MCF 10A (cell line): ENCODE measurements at regions not wholly inside any gene's neighbourhood (a gene's known extent, or its start where the extent isn't known, plus 50 kb on each side); places are given as distances from the start of the nearest gene placed in this dataset.

ENCODE experiments used
- BruUV-seq: library from RNA; stranded (reverse); fragments of 400-500 nt; replicated peaks from 2 replicates; lab custom pipeline; 2021; lab: Mats Ljungman, UMichigan
- CTCF ChIA-PET: fragments of 300-600 bp; sonication (Branson Sonifier 250); formaldehyde crosslinking; extraction: SDS; loops from one replicate; lab custom pipeline; 2021; ENCODE audit warnings: antibody characterized with exemption, inconsistent platforms; lab: Yijun Ruan, JAX
- POLR2A ChIA-PET: fragments of 300-600, 350-650 bp; sonication (Branson Sonifier 250); formaldehyde crosslinking; extraction: SDS; loops from one replicate; lab custom pipeline; 2020; ENCODE audit warnings: antibody characterized with exemption, inconsistent platforms; lab: Yijun Ruan, JAX
- DNase-seq: peaks from one replicate; pipeline ENCODE4 v3.0.0-alpha.2; 2018; ENCODE audit not compliant: unreplicated experiment
- H3K27ac Mint-ChIP-seq: one replicate; pipeline ENCODE4 v1.8.0; 2022; ENCODE audit warnings: mild to moderate bottlenecking, low read depth, mixed read lengths; ENCODE audit not compliant: unreplicated experiment
- H3K27me3 Mint-ChIP-seq: one replicate; pipeline ENCODE4 v1.8.0; 2022; ENCODE audit warnings: mixed read lengths; ENCODE audit not compliant: insufficient read depth, unreplicated experiment
- H3K36me3 Mint-ChIP-seq: one replicate; pipeline ENCODE4 v1.8.0; 2022; ENCODE audit warnings: mild to moderate bottlenecking, moderate library complexity, mixed read lengths; ENCODE audit not compliant: insufficient read depth, unreplicated experiment
- H3K4me1 Mint-ChIP-seq: one replicate; pipeline ENCODE4 v1.8.0; 2022; ENCODE audit warnings: mixed read lengths; ENCODE audit not compliant: insufficient read depth, unreplicated experiment
- H3K4me3 Mint-ChIP-seq: one replicate; pipeline ENCODE4 v1.8.0; 2022; ENCODE audit warnings: mild to moderate bottlenecking, moderate library complexity, mixed read lengths; ENCODE audit not compliant: unreplicated experiment
- H3K9me3 Mint-ChIP-seq: one replicate; pipeline ENCODE4 v1.8.0; 2022; ENCODE audit warnings: mixed read lengths; ENCODE audit not compliant: unreplicated experiment
- CTCF ChIP-seq: fragments of 200-600 bp; IDR thresholded peaks from one replicate; pipeline ENCODE4 v1.8.0; 2022; ENCODE audit warnings: antibody characterized with exemption, mild to moderate bottlenecking; ENCODE audit not compliant: unreplicated experiment
- intact Hi-C: fragments of 100-400 bp; cut with micrococcal nuclease; formaldehyde crosslinking; loops from 2 replicates; pipeline ENCODE4 v1.14.1; 2022

- DNase-seq = peak; percentile 17
- TF ChIP-seq CTCF = no peak
- intact Hi-C loops = no loop called here
- CTCF ChIA-PET = no interaction called here
- peaks cover 22% of the 10 kb centered on the region for H3K4me1 Mint-ChIP-seq
- no peak overlapping the region for H3K4me3 Mint-ChIP-seq
- no peak overlapping the region for H3K27ac Mint-ChIP-seq
- no peaks in the 10 kb centered on the region for H3K36me3 Mint-ChIP-seq
- no TSS peak for BruUV-seq
- POLR2A ChIA-PET = no interaction called here
- no peaks in the 10 kb centered on the region for H3K9me3 Mint-ChIP-seq
- H3K27me3 Mint-ChIP-seq = no peaks in the 10 kb centered on the region
Measured at GRCh38 chr4:156295676-156296195, 342.1 kb upstream of the CTSO start.

GRCh38 chr4:156294577-156294976, 340.9 kb upstream of the CTSO start:
- ChIA-PET POLR2A (interaction anchor here (0.6 to 1.1 kb wide), 2 partner anchors 14 to 22 kb away, joined by 3 to 5 read pairs; no protein-coding TSS in a partner anchor), CTCF (interaction anchor here (0.6 to 0.9 kb wide), 5 partner anchors 52 to 500 kb away, joined by 3 to 6 read pairs (median 4); no protein-coding TSS in a partner anchor)
- intact Hi-C loops = no loop called here
- no peaks in the 10 kb centered on the region for H3K36me3 Mint-ChIP-seq
- no peaks in the 10 kb centered on the region for H3K27me3 Mint-ChIP-seq
- H3K9me3 Mint-ChIP-seq = no peaks in the 10 kb centered on the region
- DNase-seq = peak; percentile 54
- H3K4me3 Mint-ChIP-seq = no peak overlapping the region
- H3K4me1 Mint-ChIP-seq = peaks cover 22% of the 10 kb centered on the region
- no TSS peak for BruUV-seq
- no peak for TF ChIP-seq CTCF
- peak overlapping the region; percentile 25 for H3K27ac Mint-ChIP-seq

GRCh38 chr4:156293657-156294297, 340.1 kb upstream of the CTSO start:
- peak; percentile 63 for DNase-seq
- H3K9me3 Mint-ChIP-seq = no peaks in the 10 kb centered on the region
- no peaks in the 10 kb centered on the region for H3K27me3 Mint-ChIP-seq
- no peak overlapping the region for H3K27ac Mint-ChIP-seq
- no peak overlapping the region for H3K4me3 Mint-ChIP-seq
- ChIA-PET CTCF (interaction anchor here (0.6 to 0.9 kb wide), 3 partner anchors 72 to 1958 kb away, joined by 3 to 4 read pairs (median 3); no protein-coding TSS in a partner anchor), POLR2A (interaction anchor here (1.1 kb wide), 1 partner anchor 15 kb away, joined by 3 read pairs; no protein-coding TSS in a partner anchor)
- no peak for TF ChIP-seq CTCF
- peaks cover 22% of the 10 kb centered on the region for H3K4me1 Mint-ChIP-seq
- intact Hi-C loops = no loop called here
- no peaks in the 10 kb centered on the region for H3K36me3 Mint-ChIP-seq
- no TSS peak for BruUV-seq

GRCh38 chr4:156291317-156291716, 337.7 kb upstream of the CTSO start:
- H3K27ac Mint-ChIP-seq = no peak overlapping the region
- TF ChIP-seq CTCF = no peak
- H3K4me1 Mint-ChIP-seq = peaks cover 22% of the 10 kb centered on the region
- H3K9me3 Mint-ChIP-seq = no peaks in the 10 kb centered on the region
- no peak overlapping the region for H3K4me3 Mint-ChIP-seq
- H3K27me3 Mint-ChIP-seq = no peaks in the 10 kb centered on the region
- CTCF ChIA-PET = interaction anchor here (0.5 kb wide), 1 partner anchor 611 kb away, joined by 3 read pairs; no protein-coding TSS in a partner anchor
- H3K36me3 Mint-ChIP-seq = no peaks in the 10 kb centered on the region
- DNase-seq = no peak
- intact Hi-C loops = no loop called here
- POLR2A ChIA-PET = interaction anchor here (1.0 kb wide), 1 partner anchor 10 kb away, joined by 3 read pairs; no protein-coding TSS in a partner anchor
- no TSS peak for BruUV-seq
